GM19452 (cell line): ENCODE measurements at regions not wholly inside any gene's neighbourhood (a gene's known extent, or its start where the extent isn't known, plus 50 kb on each side); places are given as distances from the start of the nearest gene placed in this dataset.
"Not testable (repeated sequence)": the region's sequence is repeated elsewhere in the genome, so short reads cannot be mapped to it uniquely, and the experiment has no call there.

Source experiments
- ATAC-seq: cut with Tn5 transposase; IDR thresholded peaks from one replicate; pipeline ENCODE4 v1.9.1; 2021; ENCODE audit not compliant: unreplicated experiment

GRCh38 chr6:15816661-15817060 is 153.8 kb upstream of the DTNBP1 start:
- ATAC-seq, result no peak

- not testable (repeated sequence) for ATAC-seq
These were observed 150.9 kb upstream of the DTNBP1 start for GRCh38 chr6:15813698-15814097.

GRCh38 chr6:15811107-15811506 is 148.3 kb upstream of the DTNBP1 start:
- ATAC-seq, result no peak

- no peak for ATAC-seq
These were observed 147.8 kb upstream of the DTNBP1 start for GRCh38 chr6:15810618-15811017.

GRCh38 chr6:15809367-15809766 is 146.5 kb upstream of the DTNBP1 start:
- no peak for ATAC-seq

GRCh38 chr6:15804164-15805154 is 141.6 kb upstream of the DTNBP1 start:
- no peak for ATAC-seq

- no peak for ATAC-seq
These were observed 139.6 kb upstream of the DTNBP1 start for GRCh38 chr6:15802466-15802865.

- no peak for ATAC-seq
These were observed 139.1 kb upstream of the DTNBP1 start for GRCh38 chr6:15801912-15802311.

GRCh38 chr6:15800841-15801617 is 138.2 kb upstream of the DTNBP1 start:
- no peak for ATAC-seq

- ATAC-seq, result no peak
These were observed 135.9 kb upstream of the DTNBP1 start for GRCh38 chr6:15798533-15799255.

GRCh38 chr6:15796844-15797243 is 134.0 kb upstream of the DTNBP1 start:
- ATAC-seq, result no peak

- no peak for ATAC-seq
These were observed 133.4 kb upstream of the DTNBP1 start for GRCh38 chr6:15796130-15796771.

- no peak for ATAC-seq
These were observed 131.0 kb upstream of the DTNBP1 start for GRCh38 chr6:15793826-15794225.

- no peak for ATAC-seq
These were observed 130.5 kb upstream of the DTNBP1 start for GRCh38 chr6:15793288-15793687.

GRCh38 chr6:15792842-15793241 is 130.0 kb upstream of the DTNBP1 start:
- no peak for ATAC-seq

- no peak for ATAC-seq
These were observed 128.8 kb upstream of the DTNBP1 start for GRCh38 chr6:15791448-15792181.

GRCh38 chr6:15790116-15790515 is 127.3 kb upstream of the DTNBP1 start:
- ATAC-seq, result no peak

GRCh38 chr6:15786846-15787245 is 124.0 kb upstream of the DTNBP1 start:
- ATAC-seq, result no peak

- no peak for ATAC-seq
These were observed 120.7 kb upstream of the DTNBP1 start for GRCh38 chr6:15783484-15783883.

GRCh38 chr6:15781890-15782289 is 119.1 kb upstream of the DTNBP1 start:
- no peak for ATAC-seq
